Mesenteric fat pad (tissue), 1 donor: ENCODE measurements at regions not wholly inside any gene's neighbourhood (a gene's known extent, or its start where the extent isn't known, plus 50 kb on each side); places are given as distances from the start of the nearest gene placed in this dataset.

Source experiments
- DNase-seq: peaks from one replicate; pipeline ENCODE4 v3.0.0-alpha.2; 2020; ENCODE audit warnings: low spot score
- donor health status: DM: yes; HTN: yes; CAD: no.

DNA sequence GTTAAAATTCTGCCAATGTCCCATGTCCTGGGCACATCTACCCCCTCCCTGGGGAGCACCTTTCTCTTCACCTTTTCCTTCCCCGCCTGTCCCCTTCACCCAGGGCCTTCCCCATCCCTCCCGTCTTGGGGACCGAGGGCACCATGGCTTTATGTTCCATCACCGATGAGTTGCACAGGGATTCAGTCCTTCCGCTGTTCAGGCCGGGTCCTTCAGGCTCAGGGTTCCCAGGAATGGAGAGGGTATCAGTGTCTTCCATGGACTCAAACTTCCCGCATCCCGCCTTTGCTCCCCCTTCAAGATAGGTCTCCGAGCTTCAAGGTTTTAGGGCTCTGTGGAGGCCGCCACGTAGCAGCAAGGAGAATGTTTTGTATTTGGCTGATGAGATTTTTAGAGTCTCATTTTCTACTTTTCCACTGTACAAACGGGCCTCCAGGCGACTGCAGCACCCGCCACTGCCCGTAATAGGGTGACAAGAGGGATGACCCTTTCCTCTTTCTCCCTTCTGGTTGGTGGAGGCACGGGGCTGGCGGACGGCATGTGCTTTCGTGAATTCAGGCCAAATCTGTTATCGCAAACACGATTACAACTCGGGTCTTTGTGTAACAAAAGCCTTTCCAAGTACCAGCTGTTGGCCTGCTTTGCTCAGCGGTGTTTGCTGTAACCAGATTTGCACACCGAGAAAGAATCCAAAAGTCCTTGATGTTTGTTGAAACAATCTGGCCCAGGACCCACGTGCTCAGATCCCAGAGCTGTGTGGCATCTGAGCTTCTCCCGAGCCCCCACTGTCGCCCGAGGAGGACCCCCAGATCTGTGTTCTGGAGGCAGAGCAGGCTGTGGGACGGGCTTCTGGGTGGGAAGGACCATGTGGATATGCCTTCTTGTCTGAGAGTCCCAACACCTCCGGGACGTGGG lies 236.3 kb downstream of the SEC14L1 start:
- no peak for DNase-seq

DNA sequence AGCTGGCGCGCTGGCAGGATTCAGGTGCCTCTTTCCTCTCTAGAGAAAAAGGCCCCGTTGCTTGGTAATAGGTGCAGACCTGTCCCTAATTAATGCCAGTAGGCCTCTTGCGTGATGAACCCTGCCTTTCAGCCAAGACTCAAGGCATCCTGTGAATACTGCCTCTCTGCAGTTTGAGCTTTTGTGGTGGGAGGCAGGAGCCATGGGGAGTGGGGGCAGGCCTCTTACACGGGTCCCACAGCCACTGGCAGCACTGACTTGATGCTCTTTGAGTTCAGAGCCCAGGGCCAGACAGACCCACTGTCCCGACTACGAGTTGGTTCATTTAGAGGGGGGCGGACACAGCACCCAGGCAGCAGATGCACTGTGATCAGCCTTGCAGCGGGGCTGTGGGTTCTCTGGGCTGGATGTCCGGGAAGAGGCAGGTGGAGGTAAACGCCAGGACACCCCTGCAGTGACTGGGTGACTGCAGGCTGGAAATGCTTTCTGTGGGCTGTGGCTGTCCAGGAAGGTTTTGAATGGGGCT lies 237.0 kb downstream of the SEC14L1 start:
- DNase-seq, result no peak

GRCh38 chr17:77378318-77379064 lies 237.7 kb downstream of the SEC14L1 start:
- DNase-seq, result no peak

DNA sequence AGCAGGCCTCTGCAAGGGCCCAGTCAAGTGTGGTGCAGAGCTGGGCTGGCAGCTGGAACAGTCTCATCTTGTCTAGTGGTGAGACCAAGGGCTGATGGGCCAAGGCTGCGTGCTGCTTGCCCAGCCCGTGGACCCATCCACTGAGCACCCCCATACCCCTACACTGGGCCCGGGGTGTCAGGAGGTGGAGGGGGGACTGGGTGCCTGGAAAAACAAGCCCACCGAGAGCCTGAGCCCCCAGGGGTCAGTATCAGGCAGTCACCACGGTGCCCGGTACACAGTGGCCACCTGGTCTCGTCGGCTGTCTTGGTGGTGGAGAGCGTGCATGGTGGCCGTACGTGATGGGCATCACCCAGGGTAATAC lies 238.3 kb downstream of the SEC14L1 start:
- DNase-seq, result no peak

DNA sequence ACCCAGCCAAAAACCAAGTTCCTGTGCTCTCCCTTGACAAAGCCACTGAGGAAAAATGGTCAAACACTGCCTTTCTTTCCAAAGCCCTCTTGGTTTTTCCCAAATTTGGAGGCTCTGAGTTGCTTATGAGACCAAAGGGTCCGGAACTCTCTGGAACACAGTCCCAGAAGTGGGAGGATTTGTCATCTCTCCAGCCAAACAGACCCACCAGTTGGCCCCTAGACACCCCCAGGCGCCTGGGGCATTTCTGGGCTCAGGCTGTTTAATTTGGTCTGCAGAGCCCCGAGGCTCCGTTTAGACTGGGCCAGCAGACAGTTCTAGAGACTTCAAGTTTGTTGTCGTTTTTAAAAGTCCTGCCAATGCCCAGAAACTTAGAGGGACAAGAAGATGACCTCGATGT lies 239.1 kb downstream of the SEC14L1 start:
- no peak for DNase-seq

DNA sequence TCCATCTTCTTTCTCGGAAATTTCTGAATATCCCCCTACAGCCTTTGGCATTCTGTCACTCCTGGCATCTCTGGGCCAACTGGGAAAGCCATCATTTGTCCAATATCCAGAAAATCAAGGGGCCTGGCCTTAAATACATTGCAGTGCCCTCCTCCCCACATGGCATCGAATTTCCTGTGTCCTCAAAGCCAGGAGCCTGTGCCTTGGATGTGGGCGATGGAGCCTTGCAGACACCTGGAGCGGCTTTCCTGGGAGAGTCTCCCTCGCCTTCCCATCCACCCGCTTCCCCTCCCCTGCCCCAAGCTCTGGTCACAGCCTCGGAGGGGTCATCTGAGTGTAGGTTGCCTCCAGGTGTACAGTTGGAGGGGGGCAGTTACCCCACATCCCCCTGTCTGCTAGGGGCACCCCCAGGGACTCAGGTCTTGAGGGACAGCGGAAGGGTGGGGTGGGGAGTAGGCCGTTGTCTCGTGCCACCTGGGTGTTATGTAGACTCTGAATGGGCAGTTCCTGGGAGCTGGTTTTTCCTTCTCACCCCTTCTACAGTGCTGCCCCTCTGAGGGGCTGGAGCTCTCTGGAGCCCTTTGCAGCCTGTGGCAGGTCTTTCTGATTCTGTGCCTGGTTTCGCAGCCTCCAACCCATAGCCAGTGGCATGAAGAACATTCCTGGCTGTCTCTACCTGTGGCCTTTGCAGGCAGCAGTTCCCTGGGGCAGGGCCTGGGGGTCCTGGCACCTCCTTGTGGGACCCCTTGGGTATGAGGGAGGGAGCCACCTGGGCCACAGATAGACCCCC lies 239.8 kb downstream of the SEC14L1 start:
- DNase-seq, result no peak

DNA sequence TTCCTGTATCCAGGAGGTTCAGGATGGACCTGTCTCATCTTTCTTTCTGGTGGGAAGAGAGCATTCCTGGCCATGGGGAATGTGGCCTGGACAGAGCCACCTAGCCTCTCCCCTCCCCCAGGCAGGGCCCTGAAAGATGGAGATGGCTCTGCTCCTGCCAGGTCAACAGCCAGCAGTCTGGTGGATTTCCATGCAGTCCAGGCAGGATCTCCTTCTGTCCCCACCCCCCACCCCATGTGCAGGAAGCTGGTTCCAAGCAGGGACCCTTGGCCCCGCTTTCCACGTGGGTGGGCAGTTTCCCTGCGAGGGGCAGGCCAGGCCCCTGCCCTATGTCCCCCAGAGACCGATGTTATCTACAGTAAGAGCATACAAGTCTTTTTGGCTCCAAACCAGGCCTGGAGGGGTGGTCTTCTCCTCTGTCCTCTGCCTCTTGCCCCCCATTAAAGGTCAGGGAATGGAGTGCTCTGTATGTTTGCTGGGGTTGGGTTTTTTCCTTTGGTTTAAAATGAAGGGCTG lies 240.5 kb downstream of the SEC14L1 start:
- DNase-seq, result no peak

DNA sequence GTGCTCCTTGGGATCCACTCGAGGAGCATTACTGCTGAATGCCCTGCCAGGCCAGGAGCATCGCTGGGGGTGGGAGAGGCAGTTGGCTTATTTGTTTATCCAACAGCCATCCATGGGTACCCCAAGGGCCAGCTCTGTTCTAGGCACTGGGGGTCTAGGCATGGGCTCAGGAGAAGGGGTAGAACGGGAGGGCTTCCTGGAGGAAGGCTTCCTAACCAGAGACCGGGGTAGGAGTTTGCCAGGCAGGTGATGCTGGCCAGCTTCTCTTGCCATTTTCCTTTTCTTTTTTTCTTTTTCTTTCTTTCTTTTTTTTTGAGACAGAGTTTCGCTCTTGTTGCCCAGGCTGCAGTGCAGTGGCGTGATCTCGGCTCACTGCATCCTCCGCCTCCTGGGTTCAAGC lies 241.0 kb downstream of the SEC14L1 start:
- no peak for DNase-seq

GRCh38 chr17:77382356-77382911 lies 241.7 kb downstream of the SEC14L1 start:
- no peak for DNase-seq

- DNase-seq, result no peak
Measured at GRCh38 chr17:77382966-77383612, 242.3 kb downstream of the SEC14L1 start.

GRCh38 chr17:77383613-77384608 lies 243.1 kb downstream of the SEC14L1 start:
- DNase-seq, result no peak

DNA sequence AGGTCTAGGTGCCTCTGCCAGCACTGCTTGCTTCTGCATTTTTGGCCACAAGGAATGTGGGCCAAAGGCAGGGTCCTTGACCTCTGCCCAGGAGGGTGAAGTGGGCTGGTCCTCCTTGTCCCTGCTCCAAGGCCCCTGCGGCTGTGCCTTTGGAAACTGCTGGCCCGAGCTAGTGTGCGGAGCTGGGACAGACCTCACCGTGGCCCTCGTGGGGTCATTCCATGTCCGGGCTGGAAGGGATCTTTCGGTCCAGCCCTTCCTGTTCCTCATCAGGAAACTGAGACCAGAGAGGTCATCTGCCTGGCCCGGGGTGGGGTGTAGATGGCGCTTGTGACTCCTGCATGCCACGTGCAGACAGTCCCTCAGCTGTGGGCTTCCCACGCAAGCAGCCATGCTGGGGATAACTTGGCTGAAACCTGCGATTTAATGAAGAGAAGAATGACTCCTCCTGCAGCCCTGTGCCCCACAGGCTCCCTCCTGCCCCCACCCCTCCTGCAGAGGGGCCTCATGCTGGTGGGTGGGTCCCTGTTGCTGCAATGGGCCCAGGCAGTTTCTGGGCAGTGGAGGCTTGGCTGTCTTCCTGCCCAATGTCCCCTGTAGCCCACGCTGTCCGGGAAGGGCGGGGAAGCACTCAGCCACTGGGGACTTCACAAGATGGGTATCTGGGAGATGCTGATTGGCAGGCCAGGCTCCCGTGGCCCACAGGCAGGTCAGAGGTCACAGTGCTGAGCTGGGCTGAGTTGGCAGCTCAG lies 245.2 kb downstream of the SEC14L1 start:
- DNase-seq, result no peak

GRCh38 chr17:77386502-77387192 lies 245.9 kb downstream of the SEC14L1 start:
- DNase-seq, result no peak

- DNase-seq, result no peak
Measured at GRCh38 chr17:77387891-77388290, 247.1 kb downstream of the SEC14L1 start.

GRCh38 chr17:77388384-77389306 lies 247.9 kb downstream of the SEC14L1 start:
- DNase-seq, result no peak

DNA sequence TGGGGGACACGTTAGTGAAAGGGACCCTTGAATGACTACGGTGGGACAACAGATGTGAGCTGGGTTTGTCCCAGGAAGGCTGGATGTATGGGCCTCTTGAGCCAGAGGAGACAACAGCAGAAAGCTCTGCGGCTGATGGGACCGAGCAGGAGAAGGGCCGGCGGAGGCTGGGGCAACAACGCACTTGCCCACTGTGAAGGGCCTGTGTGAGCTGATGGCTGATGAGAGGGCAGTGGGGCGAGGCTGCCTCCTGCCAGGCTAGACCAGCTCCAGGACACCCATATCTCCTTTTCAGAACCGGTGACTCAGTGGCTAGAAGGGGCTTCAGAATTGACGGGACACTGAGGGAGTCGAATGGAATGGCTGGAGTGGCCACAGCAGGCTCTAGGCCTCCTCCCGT lies 250.1 kb downstream of the SEC14L1 start:
- no peak for DNase-seq
